ENCODE measurements at regions not wholly inside any gene's neighbourhood (a gene's known extent, or its start where the extent isn't known, plus 50 kb on each side); places are given as distances from the start of the nearest gene placed in this dataset.
A peak's percentile ranks its signal among the peaks of the same experiment; 100 is the strongest.

DNA sequence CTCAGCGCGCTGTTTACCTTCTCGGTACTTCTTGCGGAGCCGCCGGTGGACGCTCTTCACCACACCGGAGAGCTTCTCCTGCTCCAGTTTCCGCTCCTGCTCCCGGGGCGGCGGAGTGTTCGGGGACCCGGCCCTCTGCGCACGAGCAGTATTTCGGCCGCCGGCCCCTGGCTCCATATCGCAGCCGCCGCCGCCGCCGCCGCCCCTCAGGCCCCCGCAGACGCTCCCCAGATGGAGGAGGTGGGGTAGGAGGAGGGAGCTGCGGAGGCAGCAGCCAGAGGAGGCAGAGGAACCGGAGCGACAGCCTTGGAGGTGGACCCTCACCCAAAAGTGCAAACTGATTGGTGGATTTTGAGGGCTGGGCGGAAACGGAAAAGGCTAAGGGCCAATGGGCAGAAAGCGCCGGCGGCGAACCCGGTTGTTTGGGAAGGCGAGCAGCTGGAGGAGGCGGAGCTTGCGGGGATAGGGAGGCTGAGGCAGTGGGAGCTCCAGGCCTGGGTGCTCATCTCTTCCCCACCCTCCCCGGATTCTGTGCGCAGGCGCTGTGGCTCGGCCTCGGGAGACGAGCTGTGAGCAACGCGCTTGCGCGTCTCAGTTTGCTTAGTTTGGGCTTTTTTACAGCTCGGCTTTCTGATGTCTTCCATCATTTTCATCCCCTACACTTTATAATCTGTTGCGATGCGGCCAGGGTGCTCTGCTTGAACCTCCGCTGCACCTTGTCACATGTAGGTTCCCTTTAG, 146.9 kb downstream of the GPR85 start:
- peak overlapping the region; percentile 82 for H3K4me3 ChIP-seq (ENCODE audit: low read depth, low read length)
- TF ChIP-seq, protein P1, sequence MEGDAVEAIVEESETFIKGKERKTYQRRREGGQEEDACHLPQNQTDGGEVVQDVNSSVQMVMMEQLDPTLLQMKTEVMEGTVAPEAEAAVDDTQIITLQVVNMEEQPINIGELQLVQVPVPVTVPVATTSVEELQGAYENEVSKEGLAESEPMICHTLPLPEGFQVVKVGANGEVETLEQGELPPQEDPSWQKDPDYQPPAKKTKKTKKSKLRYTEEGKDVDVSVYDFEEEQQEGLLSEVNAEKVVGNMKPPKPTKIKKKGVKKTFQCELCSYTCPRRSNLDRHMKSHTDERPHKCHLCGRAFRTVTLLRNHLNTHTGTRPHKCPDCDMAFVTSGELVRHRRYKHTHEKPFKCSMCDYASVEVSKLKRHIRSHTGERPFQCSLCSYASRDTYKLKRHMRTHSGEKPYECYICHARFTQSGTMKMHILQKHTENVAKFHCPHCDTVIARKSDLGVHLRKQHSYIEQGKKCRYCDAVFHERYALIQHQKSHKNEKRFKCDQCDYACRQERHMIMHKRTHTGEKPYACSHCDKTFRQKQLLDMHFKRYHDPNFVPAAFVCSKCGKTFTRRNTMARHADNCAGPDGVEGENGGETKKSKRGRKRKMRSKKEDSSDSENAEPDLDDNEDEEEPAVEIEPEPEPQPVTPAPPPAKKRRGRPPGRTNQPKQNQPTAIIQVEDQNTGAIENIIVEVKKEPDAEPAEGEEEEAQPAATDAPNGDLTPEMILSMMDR (IDR thresholded peaks at IDR 0.05; ENCODE audit: low read depth, low read length), result no peak

DNA sequence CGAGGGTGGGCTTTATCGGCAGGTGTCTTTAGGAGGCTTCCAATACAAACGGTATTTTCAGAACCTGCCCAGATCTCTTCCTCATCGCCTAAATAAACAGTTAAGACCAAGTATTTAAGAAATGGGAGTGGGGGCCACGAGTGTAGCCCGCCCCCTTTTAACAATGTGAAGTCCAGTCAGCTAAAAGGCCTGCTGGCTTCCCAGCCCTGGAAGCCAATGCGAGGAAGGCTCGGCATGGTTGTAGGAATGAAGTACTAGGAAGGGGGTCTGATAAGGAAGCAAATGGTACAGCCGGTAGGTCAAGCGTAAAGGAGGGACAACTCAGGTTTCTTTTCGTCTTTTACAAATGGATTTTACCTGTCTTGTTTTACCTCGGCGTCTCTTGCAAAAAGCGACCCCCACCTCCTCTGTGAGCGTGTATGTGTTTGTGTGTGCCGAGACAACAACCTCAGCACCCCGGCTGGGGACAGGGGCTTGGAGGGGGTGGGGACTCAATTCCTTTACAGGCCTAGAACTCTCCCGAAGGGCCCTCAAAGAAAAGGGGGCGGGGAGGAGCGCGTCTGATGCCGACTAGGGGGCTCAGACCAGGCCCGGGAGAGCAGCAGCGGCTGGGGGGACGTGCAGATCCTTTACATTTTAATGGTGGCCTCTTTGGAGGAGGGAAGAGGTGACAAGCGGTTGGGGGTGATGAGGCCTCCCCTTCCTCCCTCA, 147.6 kb downstream of the GPR85 start:
- TF ChIP-seq, protein P1 (IDR thresholded peaks at IDR 0.05; ENCODE audit: low read depth, low read length), result no peak
- H3K4me3 ChIP-seq (ENCODE audit: low read depth, low read length), result peak overlapping the region; percentile 82

GRCh38 chr7:112937651-112938415, 147.6 kb upstream of the TMEM168 start:
- H3K4me3 ChIP-seq (ENCODE audit: low read depth, low read length), result peak overlapping the region; percentile 82
- TF ChIP-seq, protein P1 (IDR thresholded peaks at IDR 0.05; ENCODE audit: low read depth, low read length), result no peak

GRCh38 chr7:112933598-112933997, 143.4 kb upstream of the TMEM168 start:
- TF ChIP-seq, protein P1 (IDR thresholded peaks at IDR 0.05; ENCODE audit: low read depth, low read length), result no peak

GRCh38 chr7:112930787-112931186, 140.6 kb upstream of the TMEM168 start:
- TF ChIP-seq, protein P1 (IDR thresholded peaks at IDR 0.05; ENCODE audit: low read depth, low read length), result no peak
- no peak overlapping the region for H3K4me3 ChIP-seq (ENCODE audit: low read depth, low read length)

More at GRCh38 chr7:112933598-112933997, 143.4 kb upstream of the TMEM168 start:
- no peak overlapping the region for H3K4me3 ChIP-seq (ENCODE audit: low read depth, low read length)

DNA sequence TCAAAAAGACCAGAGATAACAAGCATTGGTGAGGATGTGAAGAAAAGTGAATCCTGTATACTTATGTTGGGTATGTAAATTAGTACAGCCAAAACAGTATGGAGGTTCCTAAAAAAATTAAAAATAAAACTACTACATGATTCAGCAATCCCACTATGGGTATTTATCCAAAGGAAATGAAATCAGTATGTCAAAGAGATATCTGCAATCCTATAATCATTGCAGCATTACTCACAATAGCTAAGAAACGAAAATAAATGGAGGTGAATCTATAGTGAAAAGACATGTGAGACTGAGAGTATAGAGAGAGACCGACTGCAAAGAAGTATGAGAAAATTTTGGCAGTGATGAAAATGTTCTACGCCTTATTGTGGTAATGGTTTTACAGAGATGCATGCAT, 139.2 kb upstream of the TMEM168 start:
- H3K4me3 ChIP-seq (ENCODE audit: low read depth, low read length), result no peak overlapping the region

More for the DNA sequence above, 139.2 kb upstream of the TMEM168 start:
- TF ChIP-seq, protein P1 (IDR thresholded peaks at IDR 0.05; ENCODE audit: low read depth, low read length), result no peak

Measured in WI38 (cell line).